ENCODE measurements at regions not wholly inside any gene's neighbourhood (a gene's known extent, or its start where the extent isn't known, plus 50 kb on each side); places are given as distances from the start of the nearest gene placed in this dataset.

DNA sequence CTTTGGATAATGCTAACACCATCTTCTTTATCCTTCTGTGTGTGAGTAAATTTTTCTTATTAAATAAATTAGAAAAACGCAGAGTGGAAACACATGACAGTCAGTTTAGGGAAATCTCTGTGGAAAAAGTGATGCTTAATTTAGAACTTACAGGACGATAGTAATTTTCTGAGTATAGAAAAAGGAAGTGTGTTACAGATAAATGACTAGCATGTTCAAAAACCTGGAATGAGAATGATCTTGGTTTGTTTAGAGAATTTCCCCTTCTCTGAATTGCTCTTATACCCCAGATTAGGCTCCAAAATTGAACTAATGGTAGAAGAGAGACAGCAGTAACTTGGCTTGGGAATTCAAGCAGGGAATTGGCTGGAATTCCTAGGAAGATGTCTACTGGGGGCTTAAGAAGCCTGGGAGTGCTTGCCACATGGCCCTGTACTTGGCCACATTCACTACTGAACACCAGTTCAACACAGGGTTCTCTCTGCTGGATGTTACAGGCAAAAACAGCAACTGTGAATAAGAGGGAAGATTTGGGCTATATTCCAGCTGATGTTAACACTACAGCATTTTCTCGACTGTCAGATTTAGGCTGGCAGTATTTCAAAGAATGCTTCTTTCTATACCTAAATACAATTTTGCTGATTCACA lies 1004.2 kb downstream of the TTLL7 start:
- no peak for TF ChIP-seq REST (IDR thresholded peaks at IDR 0.05; ENCODE audit: low read depth)
- TF ChIP-seq, protein P1, sequence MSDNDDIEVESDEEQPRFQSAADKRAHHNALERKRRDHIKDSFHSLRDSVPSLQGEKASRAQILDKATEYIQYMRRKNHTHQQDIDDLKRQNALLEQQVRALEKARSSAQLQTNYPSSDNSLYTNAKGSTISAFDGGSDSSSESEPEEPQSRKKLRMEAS (IDR thresholded peaks at IDR 0.05), result no peak

Data from Ishikawa (cell line).